IgD-negative memory B cell (primary cell): ENCODE measurements at regions not wholly inside any gene's neighbourhood (a gene's known extent, or its start where the extent isn't known, plus 50 kb on each side); places are given as distances from the start of the nearest gene placed in this dataset.
"Not testable (repeated sequence)": the region's sequence is repeated elsewhere in the genome, so short reads cannot be mapped to it uniquely, and the experiment has no call there.

Source experiments
- H3K27ac Mint-ChIP-seq, 3 donors: one replicate each; pipeline ENCODE4 v1.8.0; 2020 to 2022; ENCODE audit warnings: mild to moderate bottlenecking in 3 of 3, mixed read lengths in 3 of 3, moderate library complexity in 1 of 3
- H3K27me3 Mint-ChIP-seq: one replicate; pipeline ENCODE4 v1.8.0; 2021; ENCODE audit warnings: mixed read lengths
- H3K36me3 Mint-ChIP-seq: one replicate; pipeline ENCODE4 v1.8.0; 2020; ENCODE audit warnings: mild to moderate bottlenecking, mixed read lengths
- H3K4me1 Mint-ChIP-seq, 3 donors: one replicate each; pipeline ENCODE4 v1.8.0; 2020 to 2022; ENCODE audit warnings: mixed read lengths in 3 of 3, mild to moderate bottlenecking in 1 of 3
- H3K4me3 Mint-ChIP-seq, 4 donors: one replicate each; pipeline ENCODE4 v1.8.0; 2020 to 2022; ENCODE audit warnings: mild to moderate bottlenecking in 4 of 4, mixed read lengths in 4 of 4, moderate library complexity in 3 of 4
- H3K9me3 Mint-ChIP-seq, 3 donors: one replicate each; pipeline ENCODE4 v1.8.0; 2020 to 2021; ENCODE audit warnings: mixed read lengths in 3 of 3, mild to moderate bottlenecking in 1 of 3

DNA sequence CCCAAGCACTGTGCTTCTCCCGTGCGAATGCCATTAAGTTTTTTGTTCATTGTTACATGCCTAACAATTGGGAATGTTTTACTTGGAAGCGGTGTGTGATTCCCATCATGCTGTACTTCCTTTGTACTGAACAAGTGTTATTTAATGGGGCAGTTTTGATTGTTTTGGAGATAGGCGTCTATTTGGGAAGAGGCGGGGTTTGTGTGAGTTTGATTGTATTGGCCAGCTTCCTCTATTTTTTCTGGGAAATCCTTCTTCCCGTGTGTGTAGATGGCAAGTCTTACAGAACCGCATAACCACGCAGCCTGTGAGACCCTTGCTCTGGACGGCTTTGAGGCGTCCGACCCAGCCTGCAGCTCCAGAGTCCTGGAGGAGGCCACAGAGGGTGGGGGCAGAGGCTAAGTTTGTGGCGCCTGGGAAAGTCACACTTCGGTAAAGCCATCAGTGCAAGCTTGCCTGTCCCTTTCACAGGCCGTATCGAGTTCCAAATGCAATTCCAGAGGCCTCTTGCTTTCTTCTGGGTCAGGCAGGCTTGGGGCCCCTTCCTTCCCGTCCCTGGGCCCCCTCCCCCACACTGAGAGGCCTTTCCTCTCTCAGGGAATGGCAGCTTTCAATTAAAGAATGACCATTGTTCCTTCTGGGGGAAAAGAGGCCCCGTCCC lies 210.3 kb downstream of the TOMM20 start:
- peak overlapping the region in 1 of 4 donors; percentile 76 for H3K4me3 Mint-ChIP-seq
- no peak overlapping the region for H3K27ac Mint-ChIP-seq
- no peaks in the 10 kb centered on the region for H3K27me3 Mint-ChIP-seq
- peaks cover 2% of the 10 kb centered on the region for H3K36me3 Mint-ChIP-seq
- no peaks in the 10 kb centered on the region for H3K4me1 Mint-ChIP-seq
- no peaks in the 10 kb centered on the region for H3K9me3 Mint-ChIP-seq

DNA sequence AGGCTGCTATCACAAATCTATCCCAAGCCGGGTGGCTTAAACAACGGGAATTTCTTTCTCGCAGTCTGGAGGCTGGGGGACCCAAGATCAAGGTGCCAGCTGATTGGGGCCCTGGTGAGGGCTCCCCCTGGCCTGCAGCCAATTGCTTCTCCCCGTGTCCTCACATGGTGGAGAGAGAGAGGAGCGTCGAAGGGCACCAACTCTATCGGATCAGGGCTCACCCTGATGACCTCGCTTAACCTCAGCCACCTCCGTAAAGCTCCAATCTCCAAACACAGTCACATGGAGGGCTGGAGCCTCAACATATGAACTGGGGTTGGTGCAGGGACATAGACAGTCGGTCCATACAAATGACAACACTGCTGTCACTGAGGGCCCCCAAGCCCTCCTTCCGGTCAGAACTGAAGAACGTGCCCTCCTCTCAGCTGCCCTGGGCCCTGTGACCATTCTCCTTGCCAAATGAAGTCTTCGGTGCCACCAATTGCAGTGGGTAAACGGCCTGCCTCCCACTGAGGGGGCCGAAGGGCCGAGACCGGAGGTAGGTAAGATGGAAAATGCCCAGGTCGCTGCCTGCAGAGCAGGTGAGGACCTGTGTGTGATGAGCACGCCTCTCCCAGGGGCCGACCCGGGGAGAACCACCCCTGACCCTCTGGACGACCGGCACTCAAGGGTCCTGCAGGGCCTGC lies 211.0 kb downstream of the TOMM20 start:
- Mint-ChIP-seq H3K4me1 (no peaks in the 10 kb centered on the region), H3K27me3 (no peaks in the 10 kb centered on the region), H3K4me3 (no peak overlapping the region)

DNA sequence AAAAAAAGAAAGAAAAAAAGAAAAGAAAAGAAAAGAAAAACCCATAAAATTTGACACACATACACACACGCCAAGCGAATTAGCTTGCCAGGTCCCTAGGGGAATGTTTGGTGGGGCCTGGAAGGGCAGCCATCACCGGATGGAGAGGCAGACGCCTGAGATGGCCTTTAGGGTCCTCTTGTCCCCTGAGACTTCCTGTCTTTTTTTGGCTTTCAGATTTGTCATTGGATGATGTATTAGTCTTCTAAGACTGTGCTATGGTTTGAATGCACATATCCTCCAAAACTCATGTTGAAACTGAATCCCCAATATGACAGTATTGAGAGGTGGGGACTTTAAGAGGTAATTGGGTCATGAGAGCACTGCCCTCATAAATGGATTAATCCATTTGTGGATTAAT lies 211.8 kb downstream of the TOMM20 start:
- Mint-ChIP-seq H3K4me3 (no peak overlapping the region), H3K27ac (no peak overlapping the region)

More for the DNA sequence above, 211.0 kb downstream of the TOMM20 start:
- no peak overlapping the region for H3K27ac Mint-ChIP-seq
- peaks cover 2% of the 10 kb centered on the region for H3K36me3 Mint-ChIP-seq
- H3K9me3 Mint-ChIP-seq = no peaks in the 10 kb centered on the region

DNA sequence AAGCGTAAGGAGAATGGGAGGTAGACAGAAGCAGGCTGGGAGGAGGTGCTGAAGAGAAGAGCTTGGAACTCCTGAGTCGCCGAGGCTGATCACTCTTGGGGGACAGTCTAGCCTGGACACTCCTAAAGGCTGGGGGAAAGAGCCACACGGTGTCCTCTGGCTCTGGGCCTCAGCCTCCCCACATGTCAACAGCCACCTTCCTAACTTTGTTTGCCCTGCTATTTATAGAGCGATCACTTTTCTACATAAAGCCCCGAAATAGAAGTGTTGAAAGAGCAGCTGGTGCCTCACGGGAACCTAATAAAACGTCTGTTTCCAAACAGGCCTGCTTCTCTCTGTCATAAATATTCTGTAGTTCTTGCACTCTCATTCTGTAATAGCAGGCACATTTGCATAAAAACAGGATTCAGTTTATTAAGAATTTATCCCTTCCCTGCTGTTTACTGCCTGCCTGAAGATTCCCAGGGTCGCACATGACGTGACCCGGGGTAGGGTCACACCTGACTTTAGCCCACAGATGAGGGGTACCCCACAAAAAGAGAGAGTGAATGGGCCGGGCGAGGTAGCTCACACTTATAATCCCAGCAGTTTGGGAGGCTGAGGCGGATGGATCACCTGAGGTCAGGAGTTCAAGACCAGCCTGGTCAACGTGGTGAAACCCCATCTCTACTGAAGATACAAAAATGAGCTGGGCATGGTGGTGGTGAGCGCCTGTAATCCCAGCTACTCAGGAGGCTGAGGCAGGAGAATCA lies 212.5 kb downstream of the TOMM20 start:
- no peaks in the 10 kb centered on the region for H3K9me3 Mint-ChIP-seq
- H3K27ac Mint-ChIP-seq = peak overlapping the region in 2 of 3 donors; percentile 27 to 45
- peaks cover 2% of the 10 kb centered on the region for H3K36me3 Mint-ChIP-seq
- H3K4me1 Mint-ChIP-seq = no peaks in the 10 kb centered on the region
- H3K4me3 Mint-ChIP-seq = no peak overlapping the region
- no peaks in the 10 kb centered on the region for H3K27me3 Mint-ChIP-seq

More for the DNA sequence above, 211.8 kb downstream of the TOMM20 start:
- no peaks in the 10 kb centered on the region for H3K27me3 Mint-ChIP-seq
- H3K9me3 Mint-ChIP-seq = no peaks in the 10 kb centered on the region
- H3K36me3 Mint-ChIP-seq = peaks cover 2% of the 10 kb centered on the region
- H3K4me1 Mint-ChIP-seq = no peaks in the 10 kb centered on the region

DNA sequence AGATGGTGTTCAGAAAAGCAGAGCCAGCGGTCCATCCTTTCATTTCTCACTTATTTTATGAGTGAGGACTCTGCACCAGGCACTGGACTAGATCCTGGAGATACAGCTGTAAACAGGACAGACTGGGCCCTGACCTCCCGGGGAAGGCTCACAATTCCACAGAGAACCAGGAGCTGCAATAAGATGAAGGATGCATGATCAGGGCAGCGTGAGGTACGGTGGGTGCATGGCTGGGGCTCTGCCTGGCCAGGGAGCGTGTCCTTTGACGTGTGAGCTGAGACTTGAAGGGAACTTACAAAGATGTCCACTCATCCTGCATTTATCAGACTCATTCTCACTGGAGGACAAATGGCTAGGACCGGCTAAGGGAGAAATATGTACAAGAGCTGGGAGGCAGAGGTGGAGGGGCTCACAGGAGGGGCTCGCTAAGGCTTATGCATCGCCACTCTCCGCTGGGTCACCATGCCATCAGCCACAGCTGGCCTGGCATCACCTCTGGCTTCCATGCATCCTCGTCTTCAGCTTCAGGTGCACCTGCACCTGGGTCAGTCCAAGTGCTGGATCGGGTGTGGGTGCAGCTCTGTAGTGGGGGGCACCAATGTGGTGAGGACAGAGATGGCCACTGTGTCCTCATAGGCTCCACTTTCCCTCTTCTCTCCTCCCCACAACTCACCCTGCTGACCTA lies 213.9 kb downstream of the TOMM20 start:
- Mint-ChIP-seq H3K27me3 (no peaks in the 10 kb centered on the region), H3K4me3 (no peak overlapping the region), H3K4me1 (no peaks in the 10 kb centered on the region), H3K36me3 (peaks cover 2% of the 10 kb centered on the region), H3K9me3 (no peaks in the 10 kb centered on the region), H3K27ac (peak overlapping the region in 1 of 3 donors; percentile 32)

DNA sequence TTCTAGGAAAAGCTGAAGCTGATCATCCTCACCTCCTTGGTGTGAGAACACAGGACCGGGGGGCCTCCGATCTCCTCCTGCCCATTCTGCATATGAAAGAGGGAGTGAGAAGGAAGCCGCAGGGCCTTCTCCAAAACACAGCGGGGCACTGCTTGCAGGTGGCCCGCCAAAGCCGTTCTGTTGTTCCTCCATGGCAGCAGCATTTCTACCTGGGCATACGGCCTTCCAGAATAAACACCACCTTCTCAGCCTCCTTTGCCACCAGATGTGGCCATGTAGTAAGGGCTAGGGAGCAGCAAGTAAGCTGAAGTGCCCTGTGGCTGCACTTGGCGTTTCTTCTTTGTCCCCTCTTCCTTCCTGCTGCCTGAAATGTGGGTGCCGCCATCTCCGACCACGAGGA lies 214.9 kb downstream of the TOMM20 start:
- no peaks in the 10 kb centered on the region for H3K27me3 Mint-ChIP-seq
- no peaks in the 10 kb centered on the region for H3K4me1 Mint-ChIP-seq
- peaks cover 2% of the 10 kb centered on the region for H3K36me3 Mint-ChIP-seq
- no peaks in the 10 kb centered on the region for H3K9me3 Mint-ChIP-seq
- H3K4me3 Mint-ChIP-seq = no peak overlapping the region
- no peak overlapping the region for H3K27ac Mint-ChIP-seq

DNA sequence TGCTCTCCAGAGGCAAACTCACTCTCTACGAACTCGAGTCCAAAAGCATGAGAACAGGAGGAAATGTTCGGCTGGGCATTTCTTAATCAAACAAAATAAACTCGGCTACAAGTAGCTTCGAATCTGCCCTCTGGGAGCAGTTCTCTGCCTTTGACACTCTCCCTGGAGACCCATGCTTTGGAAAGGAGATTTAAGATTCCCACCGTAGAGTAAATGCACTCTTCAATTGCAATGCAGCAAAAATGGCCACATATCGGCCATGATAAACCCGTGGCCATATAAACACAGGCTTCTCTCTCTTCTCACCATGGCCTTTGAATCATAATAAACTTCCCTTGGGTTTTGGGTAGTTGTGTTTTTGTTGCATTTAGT lies 215.4 kb downstream of the TOMM20 start:
- no peak overlapping the region for H3K27ac Mint-ChIP-seq
- no peaks in the 10 kb centered on the region for H3K27me3 Mint-ChIP-seq
- no peaks in the 10 kb centered on the region for H3K9me3 Mint-ChIP-seq
- no peaks in the 10 kb centered on the region for H3K4me1 Mint-ChIP-seq
- peaks cover 2% of the 10 kb centered on the region for H3K36me3 Mint-ChIP-seq
- H3K4me3 Mint-ChIP-seq = no peak overlapping the region

DNA sequence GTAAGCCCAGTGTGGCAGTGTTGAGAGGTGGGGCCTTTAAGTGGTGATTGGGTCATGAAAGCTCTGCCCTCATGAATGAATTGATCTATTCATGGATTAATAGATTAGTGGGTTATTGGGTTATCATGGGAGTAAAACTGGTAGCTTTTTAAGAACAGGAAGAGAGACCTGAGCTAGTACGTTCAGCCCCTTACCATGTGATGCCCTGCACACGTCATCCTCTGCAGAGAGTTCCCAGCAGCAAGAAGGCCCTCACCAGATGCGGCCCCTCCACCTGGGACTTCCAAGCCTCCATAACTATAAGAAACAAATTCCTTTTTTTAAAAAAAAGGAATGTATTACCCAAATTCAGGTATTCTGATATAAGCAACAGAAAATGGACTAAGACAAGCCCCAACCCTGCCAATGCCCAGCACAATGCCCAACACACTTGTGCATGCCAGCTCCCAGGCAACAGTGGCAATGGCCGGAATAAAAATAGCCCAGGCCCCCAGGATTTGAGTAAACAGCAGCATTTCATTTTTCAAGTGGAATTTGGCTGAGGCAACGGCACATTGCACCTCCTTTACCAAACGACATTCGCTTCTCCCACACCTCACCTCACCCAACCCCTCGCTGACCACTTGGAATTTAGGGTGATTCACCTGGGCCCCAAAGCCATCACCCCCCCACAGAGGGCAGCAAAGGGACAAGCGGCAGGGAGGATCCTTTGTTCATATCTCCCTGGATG lies 215.9 kb downstream of the TOMM20 start:
- Mint-ChIP-seq H3K27ac (no peak overlapping the region), H3K27me3 (no peaks in the 10 kb centered on the region), H3K4me1 (no peaks in the 10 kb centered on the region), H3K36me3 (peaks cover 2% of the 10 kb centered on the region), H3K9me3 (no peaks in the 10 kb centered on the region), H3K4me3 (no peak overlapping the region)

DNA sequence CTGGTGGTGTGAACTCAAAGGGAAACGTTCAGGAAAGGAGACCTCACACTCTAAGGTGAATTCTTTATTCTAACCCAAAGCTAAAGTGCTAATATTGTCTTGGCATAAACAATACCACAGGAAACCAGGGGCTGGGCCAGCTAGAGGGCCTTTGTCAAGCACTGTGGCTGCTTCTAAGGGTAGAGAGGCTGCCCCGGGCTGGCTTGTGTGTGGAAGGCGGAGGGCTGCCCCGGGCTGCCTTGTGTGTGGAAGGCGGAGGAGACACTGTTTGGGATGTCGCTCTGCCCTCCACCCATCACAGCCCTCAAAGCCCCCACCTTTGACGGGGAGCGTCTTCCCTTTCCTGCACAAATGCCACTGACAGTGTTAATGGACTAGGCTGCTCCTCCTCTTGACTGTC lies 216.8 kb downstream of the TOMM20 start:
- Mint-ChIP-seq H3K27me3 (no peaks in the 10 kb centered on the region), H3K36me3 (peaks cover 2% of the 10 kb centered on the region), H3K27ac (peak overlapping the region in 1 of 3 donors; percentile 69), H3K4me3 (no peak overlapping the region), H3K4me1 (no peaks in the 10 kb centered on the region), H3K9me3 (no peaks in the 10 kb centered on the region)

DNA sequence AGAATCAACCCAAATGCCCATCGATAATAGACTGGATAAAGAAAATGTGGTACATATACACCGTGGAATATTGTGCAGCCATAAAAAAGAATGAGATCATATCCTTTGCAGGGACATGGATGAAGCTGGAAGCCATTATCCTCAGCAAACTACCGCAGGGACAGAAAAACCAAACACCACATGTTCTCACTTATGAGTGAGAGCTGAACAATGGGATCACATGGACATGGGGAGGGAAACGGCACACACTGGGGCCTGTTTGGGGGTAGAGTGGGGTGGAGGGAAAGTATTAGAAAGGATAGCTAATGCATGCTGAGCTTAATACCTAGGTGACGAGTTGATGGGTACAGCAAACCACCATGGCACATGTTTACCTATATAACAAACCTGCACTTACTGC lies 217.5 kb downstream of the TOMM20 start:
- not testable (repeated sequence) for H3K9me3 Mint-ChIP-seq, H3K4me3 Mint-ChIP-seq, H3K36me3 Mint-ChIP-seq, H3K27me3 Mint-ChIP-seq, H3K4me1 Mint-ChIP-seq
- peak overlapping the region in 1 of 3 donors; percentile 69 for H3K27ac Mint-ChIP-seq

DNA sequence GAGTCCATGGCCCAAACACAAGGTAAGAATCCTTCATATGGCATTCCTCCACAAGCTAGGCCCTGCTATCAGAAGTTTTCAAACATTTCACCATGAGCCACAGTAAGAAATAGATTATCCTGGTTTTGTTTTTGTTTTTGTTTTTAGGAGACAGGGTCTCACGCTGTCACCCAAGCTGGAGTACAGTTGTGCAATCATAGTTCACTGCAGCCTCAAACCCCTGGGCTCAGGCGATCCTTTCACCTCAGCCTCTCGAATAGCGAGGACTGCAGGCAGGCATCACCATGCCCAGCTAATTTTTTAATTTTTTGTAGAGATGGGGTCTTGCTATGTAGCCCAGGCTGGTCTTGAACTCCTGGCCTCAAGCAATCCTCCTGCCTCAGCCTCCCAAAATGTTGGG lies 218.8 kb downstream of the TOMM20 start:
- no peak overlapping the region for H3K27ac Mint-ChIP-seq
- H3K36me3 Mint-ChIP-seq = peaks cover 2% of the 10 kb centered on the region
- no peaks in the 10 kb centered on the region for H3K27me3 Mint-ChIP-seq
- no peaks in the 10 kb centered on the region for H3K4me1 Mint-ChIP-seq
- H3K9me3 Mint-ChIP-seq = no peaks in the 10 kb centered on the region
- no peak overlapping the region for H3K4me3 Mint-ChIP-seq

DNA sequence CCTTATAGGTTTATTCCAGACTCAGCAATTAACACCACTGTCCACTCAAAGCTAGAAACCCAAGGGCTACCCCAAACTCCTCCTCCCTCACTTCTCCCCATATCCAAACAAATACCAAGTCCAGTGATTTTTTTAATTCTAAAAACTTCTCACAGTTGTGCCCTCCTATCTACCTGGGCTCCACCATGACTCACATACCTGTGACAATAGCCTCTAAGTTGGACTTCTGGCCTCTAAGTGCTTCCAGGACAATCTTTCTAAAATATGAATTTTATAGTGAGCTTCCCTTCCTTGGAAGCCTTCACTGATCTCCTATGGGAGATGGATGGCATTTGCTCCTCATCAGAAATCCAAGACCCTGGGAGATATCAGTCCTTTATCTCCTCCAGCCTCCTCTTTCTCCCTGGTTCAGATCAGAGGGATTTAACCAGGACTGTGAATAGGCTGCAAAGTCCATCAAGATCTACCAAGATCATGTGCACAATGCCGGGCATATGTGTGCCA lies 219.3 kb downstream of the TOMM20 start:
- Mint-ChIP-seq H3K4me3 (no peak overlapping the region), H3K27ac (no peak overlapping the region), H3K9me3 (no peaks in the 10 kb centered on the region), H3K4me1 (no peaks in the 10 kb centered on the region), H3K27me3 (no peaks in the 10 kb centered on the region), H3K36me3 (no peaks in the 10 kb centered on the region)

DNA sequence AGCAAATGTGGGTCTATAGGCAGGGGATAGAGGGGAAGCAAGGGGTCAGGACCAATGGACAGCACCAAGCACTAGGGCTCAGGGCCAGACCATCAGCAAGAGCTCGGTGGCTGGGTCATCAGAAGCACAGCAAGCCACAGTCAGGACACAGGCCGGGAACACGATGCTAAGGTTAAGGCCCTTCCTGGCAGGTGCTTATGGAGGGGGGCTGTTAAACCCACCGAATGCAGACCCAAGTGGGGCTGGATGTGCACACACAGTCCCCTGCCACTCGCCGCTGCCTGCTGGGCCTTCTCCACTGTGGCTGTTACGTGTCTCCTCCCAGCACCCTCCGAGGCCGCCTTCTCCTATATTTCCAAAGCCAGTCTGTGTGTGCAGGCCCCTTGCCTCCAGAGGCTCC lies 220.1 kb downstream of the TOMM20 start:
- Mint-ChIP-seq H3K4me1 (no peaks in the 10 kb centered on the region), H3K27ac (peak overlapping the region in 1 of 3 donors; percentile 15), H3K36me3 (no peaks in the 10 kb centered on the region), H3K27me3 (no peaks in the 10 kb centered on the region), H3K4me3 (no peak overlapping the region), H3K9me3 (no peaks in the 10 kb centered on the region)

DNA sequence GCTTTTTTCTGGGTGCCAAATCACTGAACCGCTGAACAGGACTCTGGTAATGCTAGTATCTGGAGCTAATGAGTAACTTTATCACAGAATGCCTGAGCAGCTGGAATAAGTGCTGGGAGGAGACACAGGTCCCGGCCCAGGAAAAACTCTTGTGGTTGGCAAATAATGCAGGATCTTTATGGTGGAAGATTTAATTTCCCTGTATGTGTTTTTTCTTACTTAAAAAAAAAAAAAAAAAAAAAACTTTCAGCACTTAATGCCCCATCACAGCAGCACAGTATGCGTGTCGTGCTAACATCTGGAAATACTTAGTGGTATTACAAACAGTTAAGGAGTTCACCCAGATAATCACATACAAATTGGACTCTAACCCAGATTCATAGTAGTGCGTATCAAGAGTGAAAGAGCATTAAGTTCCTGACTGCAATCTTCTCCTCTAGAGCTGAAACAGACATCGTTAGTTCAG lies 220.7 kb downstream of the TOMM20 start:
- H3K27ac Mint-ChIP-seq = peak overlapping the region in 1 of 3 donors; percentile 15
- no peaks in the 10 kb centered on the region for H3K9me3 Mint-ChIP-seq
- no peak overlapping the region for H3K4me3 Mint-ChIP-seq
- H3K4me1 Mint-ChIP-seq = no peaks in the 10 kb centered on the region
- H3K36me3 Mint-ChIP-seq = no peaks in the 10 kb centered on the region
- H3K27me3 Mint-ChIP-seq = no peaks in the 10 kb centered on the region
